Muscle of leg (tissue), 3 donors: ENCODE measurements at regions not wholly inside any gene's neighbourhood (a gene's known extent, or its start where the extent isn't known, plus 50 kb on each side); places are given as distances from the start of the nearest gene placed in this dataset.

Experiments
- DNase-seq: peaks from one replicate; pipeline ENCODE4 v3.0.0; 2013
- H3K27ac ChIP-seq: one replicate; pipeline ENCODE4 v1.5.1; 2013; ENCODE audit warnings: mild to moderate bottlenecking, low read length, control low read depth
- H3K27me3 ChIP-seq: one replicate; pipeline ENCODE4 v1.6.1; 2013; ENCODE audit warnings: low read length; ENCODE audit not compliant: control insufficient read depth, insufficient read depth
- H3K36me3 ChIP-seq: one replicate; pipeline ENCODE4 v1.6.1; 2013; ENCODE audit warnings: low read length; ENCODE audit not compliant: control insufficient read depth, insufficient read depth
- H3K4me1 ChIP-seq: one replicate; pipeline ENCODE4 v1.6.1; 2013; ENCODE audit warnings: low read length; ENCODE audit not compliant: control insufficient read depth, insufficient read depth
- H3K4me3 ChIP-seq: one replicate; pipeline ENCODE4 v1.5.1; 2013; ENCODE audit warnings: low read length, control low read depth
- H3K9me3 ChIP-seq: replicated peaks from 2 replicates; pipeline ENCODE4 v1.6.1; 2013; ENCODE audit warnings: low read depth, low read length; ENCODE audit not compliant: control insufficient read depth
- WGBS: methylation state at CpG from one replicate; pipeline ENCODE4 v1.1.5; 2013; ENCODE audit warnings: missing lambda C conversion rate; ENCODE audit not compliant: insufficient coverage; 5-methylcytosine and 5-hydroxymethylcytosine counted together

- Histone ChIP-seq H3K36me3 (no peaks in the 10 kb centered on the region), H3K27ac (no peak overlapping the region)
- WGBS: no CpG with 5 or more reads among the region's 2 CpGs
These were observed 264.7 kb upstream of the ZRANB2 start for GRCh38 chr1:71345491-71345890.

GRCh38 chr1:71343686-71344416 lies 263.0 kb upstream of the ZRANB2 start:
- H3K9me3 ChIP-seq: peaks cover 39% of the 10 kb centered on the region
- H3K4me1 ChIP-seq: no peaks in the 10 kb centered on the region
- no peaks in the 10 kb centered on the region for H3K36me3 ChIP-seq
- 57% methylated on average over 1 of the region's 3 CpGs for WGBS
- no peak overlapping the region for H3K4me3 ChIP-seq
- H3K27me3 ChIP-seq: no peaks in the 10 kb centered on the region
- no peak for DNase-seq
- no peak overlapping the region for H3K27ac ChIP-seq

More at GRCh38 chr1:71345491-71345890, 264.7 kb upstream of the ZRANB2 start:
- DNase-seq: no peak
- Histone ChIP-seq H3K4me3 (no peak overlapping the region), H3K4me1 (no peaks in the 10 kb centered on the region), H3K9me3 (peaks cover 23% of the 10 kb centered on the region), H3K27me3 (no peaks in the 10 kb centered on the region)

- Histone ChIP-seq H3K4me1 (no peaks in the 10 kb centered on the region), H3K9me3 (peaks cover 55% of the 10 kb centered on the region), H3K4me3 (no peak overlapping the region), H3K36me3 (no peaks in the 10 kb centered on the region), H3K27me3 (no peaks in the 10 kb centered on the region), H3K27ac (no peak overlapping the region)
- DNase-seq: no peak
These were observed 258.4 kb upstream of the ZRANB2 start for GRCh38 chr1:71339238-71339637.

- Histone ChIP-seq H3K27ac (no peak overlapping the region), H3K9me3 (peaks cover 10% of the 10 kb centered on the region), H3K36me3 (no peaks in the 10 kb centered on the region), H3K27me3 (no peaks in the 10 kb centered on the region), H3K4me3 (no peak overlapping the region), H3K4me1 (no peaks in the 10 kb centered on the region)
- DNase-seq: no peak
These were observed 250.2 kb upstream of the ZRANB2 start for GRCh38 chr1:71330991-71331390.

GRCh38 chr1:71324671-71325267 lies 243.9 kb upstream of the ZRANB2 start:
- Histone ChIP-seq H3K27me3 (no peaks in the 10 kb centered on the region), H3K27ac (no peak overlapping the region), H3K9me3 (peaks cover 2% of the 10 kb centered on the region), H3K36me3 (no peaks in the 10 kb centered on the region), H3K4me3 (no peak overlapping the region), H3K4me1 (no peaks in the 10 kb centered on the region)
- 22% methylated on average over 1 of the region's 1 CpG for WGBS
- peak; percentile 31 for DNase-seq

GRCh38 chr1:71312545-71312944 lies 231.7 kb upstream of the ZRANB2 start:
- Histone ChIP-seq H3K4me1 (no peaks in the 10 kb centered on the region), H3K36me3 (no peaks in the 10 kb centered on the region), H3K4me3 (no peak overlapping the region), H3K9me3 (peaks cover 6% of the 10 kb centered on the region), H3K27me3 (no peaks in the 10 kb centered on the region), H3K27ac (no peak overlapping the region)
- no CpG with 5 or more reads among the region's 2 CpGs for WGBS
- DNase-seq: no peak

GRCh38 chr1:71311376-71311775 lies 230.5 kb upstream of the ZRANB2 start:
- DNase-seq: no peak
- Histone ChIP-seq H3K4me1 (no peaks in the 10 kb centered on the region), H3K9me3 (peaks cover 3% of the 10 kb centered on the region), H3K4me3 (no peak overlapping the region), H3K27me3 (no peaks in the 10 kb centered on the region), H3K27ac (no peak overlapping the region), H3K36me3 (no peaks in the 10 kb centered on the region)
- no CpG with 5 or more reads among the region's 1 CpG for WGBS

- Histone ChIP-seq H3K4me1 (no peaks in the 10 kb centered on the region), H3K27me3 (no peaks in the 10 kb centered on the region), H3K27ac (peak overlapping the region; percentile 39), H3K4me3 (no peak overlapping the region), H3K9me3 (no peaks in the 10 kb centered on the region), H3K36me3 (no peaks in the 10 kb centered on the region)
- peak; percentile 86 for DNase-seq
These were observed 226.6 kb upstream of the ZRANB2 start for GRCh38 chr1:71307451-71307850.

GRCh38 chr1:71304125-71304524 lies 223.3 kb upstream of the ZRANB2 start:
- DNase-seq: no peak
- no peaks in the 10 kb centered on the region for H3K4me1 ChIP-seq
- no peak overlapping the region for H3K27ac ChIP-seq
- H3K4me3 ChIP-seq: no peak overlapping the region
- WGBS: no CpG with 5 or more reads among the region's 3 CpGs
- H3K27me3 ChIP-seq: no peaks in the 10 kb centered on the region
- no peaks in the 10 kb centered on the region for H3K36me3 ChIP-seq
- no peaks in the 10 kb centered on the region for H3K9me3 ChIP-seq

- Histone ChIP-seq H3K36me3 (no peaks in the 10 kb centered on the region), H3K9me3 (no peaks in the 10 kb centered on the region), H3K27me3 (no peaks in the 10 kb centered on the region), H3K4me3 (no peak overlapping the region), H3K4me1 (no peaks in the 10 kb centered on the region), H3K27ac (no peak overlapping the region)
- WGBS: no CpG with 5 or more reads among the region's 4 CpGs
- DNase-seq: no peak
These were observed 222.8 kb upstream of the ZRANB2 start for GRCh38 chr1:71303617-71304041.

GRCh38 chr1:71298633-71299032 lies 217.8 kb upstream of the ZRANB2 start:
- no peaks in the 10 kb centered on the region for H3K9me3 ChIP-seq
- no peak for DNase-seq
- no CpG with 5 or more reads among the region's 2 CpGs for WGBS
- no peak overlapping the region for H3K4me3 ChIP-seq
- no peak overlapping the region for H3K27ac ChIP-seq
- no peaks in the 10 kb centered on the region for H3K36me3 ChIP-seq
- no peaks in the 10 kb centered on the region for H3K27me3 ChIP-seq
- H3K4me1 ChIP-seq: no peaks in the 10 kb centered on the region
